Fibroblast of pulmonary artery (primary cell): ENCODE measurements at regions not wholly inside any gene's neighbourhood (a gene's known extent, or its start where the extent isn't known, plus 50 kb on each side); places are given as distances from the start of the nearest gene placed in this dataset.

Experiments
- DNase-seq: peaks from one replicate; pipeline ENCODE4 v3.0.0-alpha.2; 2010; ENCODE audit warnings: low read depth
- H3K4me3 ChIP-seq: replicated peaks from 2 replicates; pipeline ENCODE4 v1.5.1; 2011; ENCODE audit warnings: low read depth, mild to moderate bottlenecking, control low read depth, low read length, moderate library complexity
- CTCF ChIP-seq: IDR thresholded peaks from 2 replicates; pipeline ENCODE4 v1.5.1; 2011; ENCODE audit warnings: mild to moderate bottlenecking, control low read depth, low read length, inconsistent platforms; ENCODE audit errors: missing control alignments

- no peak overlapping the region for H3K4me3 ChIP-seq
- no peak for DNase-seq
- no peak for TF ChIP-seq CTCF
These were observed 150.0 kb upstream of the AHI1 start for GRCh38 chr6:135647521-135647920.

GRCh38 chr6:135651964-135652755 is 154.6 kb upstream of the AHI1 start:
- no peak overlapping the region for H3K4me3 ChIP-seq
- TF ChIP-seq CTCF = no peak
- no peak for DNase-seq

- no peak for DNase-seq
- no peak for TF ChIP-seq CTCF
- H3K4me3 ChIP-seq = no peak overlapping the region
These were observed 157.5 kb upstream of the AHI1 start for GRCh38 chr6:135655055-135655454.

GRCh38 chr6:135657207-135657606 is 159.7 kb upstream of the AHI1 start:
- DNase-seq = no peak
- no peak for TF ChIP-seq CTCF
- no peak overlapping the region for H3K4me3 ChIP-seq

- no peak for TF ChIP-seq CTCF
- no peak for DNase-seq
- no peak overlapping the region for H3K4me3 ChIP-seq
These were observed 160.9 kb upstream of the AHI1 start for GRCh38 chr6:135658481-135658880.

- H3K4me3 ChIP-seq = no peak overlapping the region
- no peak for TF ChIP-seq CTCF
- DNase-seq = no peak
These were observed 161.4 kb upstream of the AHI1 start for GRCh38 chr6:135658916-135659315.

GRCh38 chr6:135664527-135664926 is 167.0 kb upstream of the AHI1 start:
- H3K4me3 ChIP-seq = no peak overlapping the region
- TF ChIP-seq CTCF = no peak
- no peak for DNase-seq
